ENCODE measurements at regions not wholly inside any gene's neighbourhood (a gene's known extent, or its start where the extent isn't known, plus 50 kb on each side); places are given as distances from the start of the nearest gene placed in this dataset.

DNA sequence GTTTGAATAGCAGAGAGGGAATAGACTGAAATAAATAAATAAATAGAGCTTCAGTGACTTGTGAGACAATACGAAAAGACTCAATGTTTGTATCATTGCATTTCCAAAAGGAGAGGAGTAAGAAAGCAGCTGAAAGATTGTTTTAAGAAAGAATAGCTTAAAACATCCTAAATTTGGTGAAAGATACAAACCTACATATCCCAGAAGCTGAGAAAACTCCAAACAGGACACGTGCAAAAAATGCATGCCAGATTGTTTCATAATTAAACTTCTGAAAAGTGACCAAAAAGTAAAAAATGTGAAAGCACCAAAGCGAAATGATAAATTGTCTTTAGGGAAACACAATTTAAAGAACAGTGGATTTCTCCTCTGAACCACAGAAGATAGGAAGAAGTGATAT, 711.0 kb downstream of the AACS start:
- H3K9ac ChIP-seq (ENCODE audit: low read length), result no peak overlapping the region
- no peaks in the 10 kb centered on the region for H3K36me3 ChIP-seq (ENCODE audit: control insufficient read depth, insufficient read depth, low read length)
- H3K4me3 ChIP-seq (ENCODE audit: low read length), result no peak overlapping the region
- H3K27ac ChIP-seq (ENCODE audit: low read depth, low read length), result no peak overlapping the region
- H3K4me1 ChIP-seq (ENCODE audit: control insufficient read depth, insufficient read depth, low read length), result no peaks in the 10 kb centered on the region
- no peaks in the 10 kb centered on the region for H3K27me3 ChIP-seq (ENCODE audit: control insufficient read depth, insufficient read depth, low read length)

- H3K9ac ChIP-seq (ENCODE audit: low read length), result no peak overlapping the region
- no peak overlapping the region for H3K4me3 ChIP-seq (ENCODE audit: low read length)
- no peak overlapping the region for H3K27ac ChIP-seq (ENCODE audit: low read depth, low read length)
- no peaks in the 10 kb centered on the region for H3K36me3 ChIP-seq (ENCODE audit: control insufficient read depth, insufficient read depth, low read length)
- no peaks in the 10 kb centered on the region for H3K27me3 ChIP-seq (ENCODE audit: control insufficient read depth, insufficient read depth, low read length)
- no peaks in the 10 kb centered on the region for H3K4me1 ChIP-seq (ENCODE audit: control insufficient read depth, insufficient read depth, low read length)
These were observed 720.9 kb downstream of the AACS start for GRCh38 chr12:125786143-125786542.

DNA sequence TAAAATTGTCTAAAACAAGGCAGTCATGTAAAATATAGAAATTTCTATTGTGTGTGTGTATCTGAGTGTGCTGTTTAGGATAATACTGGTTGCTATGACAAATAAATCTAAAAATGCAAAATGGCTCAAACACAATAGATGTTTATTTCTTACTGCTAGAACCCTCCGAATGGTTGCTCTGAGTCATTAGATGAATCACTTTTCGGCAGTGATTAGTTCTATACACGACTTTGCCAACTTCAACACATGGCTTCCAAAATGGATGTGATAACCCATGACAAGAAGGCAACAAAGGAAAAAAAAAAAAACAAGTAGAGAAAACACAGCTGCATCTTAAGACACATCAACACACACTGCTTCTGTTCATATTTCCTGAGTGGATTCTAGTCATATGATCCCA, 729.2 kb downstream of the AACS start:
- no peak overlapping the region for H3K4me3 ChIP-seq (ENCODE audit: low read length)
- no peak overlapping the region for H3K27ac ChIP-seq (ENCODE audit: low read depth, low read length)
- H3K9ac ChIP-seq (ENCODE audit: low read length), result no peak overlapping the region
- no peaks in the 10 kb centered on the region for H3K27me3 ChIP-seq (ENCODE audit: control insufficient read depth, insufficient read depth, low read length)
- no peaks in the 10 kb centered on the region for H3K4me1 ChIP-seq (ENCODE audit: control insufficient read depth, insufficient read depth, low read length)
- no peaks in the 10 kb centered on the region for H3K36me3 ChIP-seq (ENCODE audit: control insufficient read depth, insufficient read depth, low read length)

DNA sequence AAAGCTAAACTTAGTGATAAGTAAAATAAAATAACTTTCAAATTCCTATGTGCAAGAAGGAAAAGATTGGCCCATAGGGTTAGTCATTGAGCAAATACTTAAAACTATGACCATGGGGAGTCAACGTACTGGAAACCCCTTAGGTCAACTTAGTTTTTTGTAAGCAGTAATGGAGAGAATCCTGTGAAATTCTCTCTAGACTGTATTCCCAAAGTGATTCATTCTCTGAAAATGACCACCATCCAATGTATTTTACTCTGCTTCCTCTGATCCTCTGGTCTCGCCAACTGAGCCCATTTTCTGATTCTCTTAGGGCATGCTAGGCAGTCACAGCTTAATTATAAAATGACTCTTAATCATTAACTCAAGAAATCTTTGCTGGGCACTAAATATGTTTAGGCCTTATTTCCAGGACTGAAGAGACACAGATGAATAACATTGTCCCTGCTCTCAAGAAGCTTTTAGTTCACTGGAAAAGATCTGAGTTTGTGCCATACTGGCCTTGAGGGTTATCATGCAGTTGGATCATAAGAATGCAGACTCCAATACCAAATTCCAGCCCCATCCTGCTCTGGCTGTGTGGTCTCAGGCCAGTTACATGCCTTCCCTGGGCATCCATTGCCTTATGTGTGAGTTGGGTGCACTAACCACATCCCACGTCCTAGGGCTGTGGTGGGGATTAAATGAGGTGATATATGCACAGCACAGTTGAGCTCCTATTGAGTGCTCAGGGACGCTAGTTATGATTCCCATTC, 732.4 kb downstream of the AACS start:
- Histone ChIP-seq H3K27me3 (ENCODE audit: control insufficient read depth, insufficient read depth, low read length) (no peaks in the 10 kb centered on the region), H3K36me3 (ENCODE audit: control insufficient read depth, insufficient read depth, low read length) (no peaks in the 10 kb centered on the region), H3K4me3 (ENCODE audit: low read length) (no peak overlapping the region)

DNA sequence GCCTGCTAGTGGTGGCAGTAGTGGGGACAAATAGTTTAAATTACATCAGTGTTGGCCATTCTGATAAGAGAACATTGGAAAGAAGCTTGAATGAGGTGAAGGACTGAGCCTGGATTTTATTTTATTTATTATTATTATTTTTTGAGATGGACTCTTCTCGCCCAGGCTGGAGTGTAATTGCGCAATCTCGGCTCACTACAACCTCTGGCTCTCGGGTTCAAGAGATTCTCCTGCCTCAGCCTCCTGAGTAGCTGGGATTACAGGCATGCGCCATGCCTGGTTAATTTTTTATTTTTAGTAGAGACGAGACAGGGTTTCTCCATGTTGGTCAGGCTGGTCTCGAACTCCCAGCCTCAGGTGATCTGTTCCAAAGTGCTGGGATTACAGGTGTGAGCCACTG, 739.4 kb downstream of the AACS start:
- H3K9ac ChIP-seq (ENCODE audit: low read length), result no peak overlapping the region
- H3K4me3 ChIP-seq (ENCODE audit: low read length), result no peak overlapping the region
- H3K4me1 ChIP-seq (ENCODE audit: control insufficient read depth, insufficient read depth, low read length), result no peaks in the 10 kb centered on the region
- H3K36me3 ChIP-seq (ENCODE audit: control insufficient read depth, insufficient read depth, low read length), result no peaks in the 10 kb centered on the region
- no peaks in the 10 kb centered on the region for H3K27me3 ChIP-seq (ENCODE audit: control insufficient read depth, insufficient read depth, low read length)
- H3K27ac ChIP-seq (ENCODE audit: low read depth, low read length), result no peak overlapping the region

More for the DNA sequence above, 732.4 kb downstream of the AACS start:
- H3K4me1 ChIP-seq (ENCODE audit: control insufficient read depth, insufficient read depth, low read length), result no peaks in the 10 kb centered on the region
- no peak overlapping the region for H3K27ac ChIP-seq (ENCODE audit: low read depth, low read length)
- H3K9ac ChIP-seq (ENCODE audit: low read length), result no peak overlapping the region

- H3K4me1 ChIP-seq (ENCODE audit: control insufficient read depth, insufficient read depth, low read length), result no peaks in the 10 kb centered on the region
- no peaks in the 10 kb centered on the region for H3K36me3 ChIP-seq (ENCODE audit: control insufficient read depth, insufficient read depth, low read length)
- no peaks in the 10 kb centered on the region for H3K27me3 ChIP-seq (ENCODE audit: control insufficient read depth, insufficient read depth, low read length)
- H3K4me3 ChIP-seq (ENCODE audit: low read length), result no peak overlapping the region
- no peak overlapping the region for H3K9ac ChIP-seq (ENCODE audit: low read length)
- no peak overlapping the region for H3K27ac ChIP-seq (ENCODE audit: low read depth, low read length)
These were observed 759.0 kb downstream of the AACS start for GRCh38 chr12:125824276-125824675.

DNA sequence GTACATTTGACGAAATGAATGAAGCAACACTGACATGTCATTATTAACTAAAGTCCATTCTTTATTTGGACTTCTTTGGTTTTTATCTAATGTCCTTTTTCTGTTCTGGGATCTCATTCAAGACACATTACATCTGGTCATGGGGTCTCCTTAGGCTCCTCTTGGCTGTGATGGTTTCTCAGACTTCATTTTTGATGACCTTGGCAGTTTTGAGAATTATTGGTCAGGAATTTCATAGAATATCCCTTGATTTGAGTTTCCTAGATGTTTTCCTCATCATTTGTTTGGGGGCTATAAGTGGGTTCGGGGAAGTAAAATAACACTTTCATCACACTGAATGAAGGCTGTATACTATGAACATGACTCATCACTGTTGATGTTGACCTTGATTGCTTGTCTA, 770.6 kb downstream of the AACS start:
- Histone ChIP-seq H3K27ac (ENCODE audit: low read depth, low read length) (no peak overlapping the region), H3K27me3 (ENCODE audit: control insufficient read depth, insufficient read depth, low read length) (no peaks in the 10 kb centered on the region), H3K4me1 (ENCODE audit: control insufficient read depth, insufficient read depth, low read length) (no peaks in the 10 kb centered on the region), H3K9ac (ENCODE audit: low read length) (no peak overlapping the region), H3K36me3 (ENCODE audit: control insufficient read depth, insufficient read depth, low read length) (no peaks in the 10 kb centered on the region), H3K4me3 (ENCODE audit: low read length) (no peak overlapping the region)

GRCh38 chr12:125836647-125837046, 771.4 kb downstream of the AACS start:
- Histone ChIP-seq H3K36me3 (ENCODE audit: control insufficient read depth, insufficient read depth, low read length) (no peaks in the 10 kb centered on the region), H3K4me3 (ENCODE audit: low read length) (no peak overlapping the region), H3K9ac (ENCODE audit: low read length) (no peak overlapping the region), H3K4me1 (ENCODE audit: control insufficient read depth, insufficient read depth, low read length) (no peaks in the 10 kb centered on the region), H3K27me3 (ENCODE audit: control insufficient read depth, insufficient read depth, low read length) (no peaks in the 10 kb centered on the region), H3K27ac (ENCODE audit: low read depth, low read length) (no peak overlapping the region)

DNA sequence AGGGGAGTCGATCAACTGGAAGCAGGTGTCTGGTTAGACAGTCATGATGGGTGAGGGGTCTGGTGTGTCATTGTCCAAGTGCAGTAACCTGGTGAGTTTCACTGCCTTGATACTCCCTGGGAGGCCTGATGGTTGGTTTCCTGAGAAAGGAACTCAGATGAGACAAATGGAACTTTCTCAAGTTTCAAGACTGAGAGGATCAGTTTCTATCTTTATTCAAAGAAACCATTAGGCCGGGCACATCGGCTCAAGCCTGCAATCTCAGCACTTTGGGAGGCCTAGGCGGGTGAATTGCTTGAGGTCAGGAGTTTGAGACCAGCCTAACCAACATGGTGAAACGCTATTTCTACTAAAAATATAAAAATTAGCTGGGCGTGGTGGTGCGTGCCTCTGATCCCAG, 776.1 kb downstream of the AACS start:
- Histone ChIP-seq H3K27me3 (ENCODE audit: control insufficient read depth, insufficient read depth, low read length) (no peaks in the 10 kb centered on the region), H3K4me1 (ENCODE audit: control insufficient read depth, insufficient read depth, low read length) (no peaks in the 10 kb centered on the region), H3K36me3 (ENCODE audit: control insufficient read depth, insufficient read depth, low read length) (no peaks in the 10 kb centered on the region), H3K27ac (ENCODE audit: low read depth, low read length) (no peak overlapping the region), H3K4me3 (ENCODE audit: low read length) (no peak overlapping the region), H3K9ac (ENCODE audit: low read length) (no peak overlapping the region)

DNA sequence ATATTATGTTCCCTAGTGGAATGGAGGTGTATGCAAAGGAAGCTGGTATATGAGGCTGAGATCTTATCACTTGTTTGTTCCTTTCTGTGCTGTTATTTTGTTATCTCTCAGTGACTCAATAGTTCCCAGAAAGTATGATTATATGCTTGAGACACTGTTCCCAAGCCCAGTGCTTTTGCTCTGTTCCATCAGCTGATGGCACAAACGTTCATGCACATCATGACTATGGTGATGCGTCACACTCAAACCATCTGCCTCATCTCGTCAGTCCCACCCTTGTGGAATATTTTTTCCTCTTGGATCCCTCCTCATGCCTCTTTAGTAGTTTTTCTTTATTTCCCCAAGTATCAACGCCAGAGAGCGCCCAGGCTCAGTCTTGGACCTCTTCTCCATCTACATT, 786.9 kb downstream of the AACS start:
- H3K27ac ChIP-seq (ENCODE audit: low read depth, low read length), result no peak overlapping the region
- H3K4me3 ChIP-seq (ENCODE audit: low read length), result no peak overlapping the region
- H3K36me3 ChIP-seq (ENCODE audit: control insufficient read depth, insufficient read depth, low read length), result no peaks in the 10 kb centered on the region
- H3K27me3 ChIP-seq (ENCODE audit: control insufficient read depth, insufficient read depth, low read length), result no peaks in the 10 kb centered on the region
- H3K4me1 ChIP-seq (ENCODE audit: control insufficient read depth, insufficient read depth, low read length), result no peaks in the 10 kb centered on the region
- no peak overlapping the region for H3K9ac ChIP-seq (ENCODE audit: low read length)

GRCh38 chr12:125852679-125853078, 787.4 kb downstream of the AACS start:
- Histone ChIP-seq H3K9ac (ENCODE audit: low read length) (no peak overlapping the region), H3K4me3 (ENCODE audit: low read length) (no peak overlapping the region), H3K36me3 (ENCODE audit: control insufficient read depth, insufficient read depth, low read length) (no peaks in the 10 kb centered on the region), H3K4me1 (ENCODE audit: control insufficient read depth, insufficient read depth, low read length) (no peaks in the 10 kb centered on the region), H3K27ac (ENCODE audit: low read depth, low read length) (no peak overlapping the region), H3K27me3 (ENCODE audit: control insufficient read depth, insufficient read depth, low read length) (no peaks in the 10 kb centered on the region)

- no peaks in the 10 kb centered on the region for H3K4me1 ChIP-seq (ENCODE audit: control insufficient read depth, insufficient read depth, low read length)
- no peaks in the 10 kb centered on the region for H3K27me3 ChIP-seq (ENCODE audit: control insufficient read depth, insufficient read depth, low read length)
- no peak overlapping the region for H3K27ac ChIP-seq (ENCODE audit: low read depth, low read length)
- H3K9ac ChIP-seq (ENCODE audit: low read length), result no peak overlapping the region
- no peak overlapping the region for H3K4me3 ChIP-seq (ENCODE audit: low read length)
- H3K36me3 ChIP-seq (ENCODE audit: control insufficient read depth, insufficient read depth, low read length), result no peaks in the 10 kb centered on the region
These were observed 788.4 kb downstream of the AACS start for GRCh38 chr12:125853670-125854069.

DNA sequence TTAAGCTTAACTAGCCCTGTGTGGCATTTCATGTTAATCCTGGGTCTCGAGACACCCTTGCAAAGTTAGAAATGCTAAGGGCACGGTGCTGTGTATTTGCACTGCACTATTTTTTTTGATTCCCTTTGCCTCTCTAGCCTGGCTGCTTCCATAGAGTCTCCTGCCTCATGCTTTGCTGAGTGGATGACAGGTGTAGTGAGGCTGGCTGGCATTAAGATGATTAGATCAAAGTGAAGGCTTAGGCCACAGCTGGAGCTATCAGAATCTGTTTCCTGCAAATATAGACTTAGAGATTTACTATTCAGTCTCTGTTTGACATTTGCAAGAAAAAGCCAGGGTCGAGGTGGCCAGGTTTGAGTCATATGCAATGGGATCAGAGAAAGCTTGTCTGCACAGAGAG, 791.1 kb downstream of the AACS start:
- H3K27ac ChIP-seq (ENCODE audit: low read depth, low read length), result no peak overlapping the region
- no peaks in the 10 kb centered on the region for H3K4me1 ChIP-seq (ENCODE audit: control insufficient read depth, insufficient read depth, low read length)
- no peak overlapping the region for H3K9ac ChIP-seq (ENCODE audit: low read length)
- H3K27me3 ChIP-seq (ENCODE audit: control insufficient read depth, insufficient read depth, low read length), result no peaks in the 10 kb centered on the region
- H3K4me3 ChIP-seq (ENCODE audit: low read length), result no peak overlapping the region
- no peaks in the 10 kb centered on the region for H3K36me3 ChIP-seq (ENCODE audit: control insufficient read depth, insufficient read depth, low read length)

Data from rectal smooth muscle tissue (tissue), 1 donor.